ENCODE measurements at regions not wholly inside any gene's neighbourhood (a gene's known extent, or its start where the extent isn't known, plus 50 kb on each side); places are given as distances from the start of the nearest gene placed in this dataset.
"Not testable (repeated sequence)": the region's sequence is repeated elsewhere in the genome, so short reads cannot be mapped to it uniquely, and the experiment has no call there.

DNA sequence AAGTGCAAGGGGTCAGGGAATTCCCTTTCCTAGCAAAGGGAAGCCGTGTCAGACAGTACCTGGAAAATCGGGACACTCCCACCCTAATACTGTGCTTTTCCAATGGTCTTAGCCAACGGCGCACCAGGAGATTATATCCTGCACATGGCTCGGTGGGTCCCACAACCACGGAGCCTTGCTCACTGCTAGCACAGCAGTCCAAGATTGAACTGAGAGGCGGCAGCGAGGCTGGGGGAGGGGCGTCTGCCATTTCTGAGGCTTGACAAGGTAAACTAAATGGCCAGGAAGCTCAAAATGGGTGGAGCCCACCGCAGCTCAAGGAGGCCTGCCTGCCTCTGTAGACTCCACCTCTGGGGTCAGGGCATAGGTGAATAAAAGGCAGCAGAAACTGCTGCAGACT is 76.5 kb upstream of the LINC00632 start:
- H3K4me3 ChIP-seq; H3K9me3 ChIP-seq; H3K36me3 ChIP-seq (replicated peaks); H3K4me1 ChIP-seq; DNase-seq (ENCODE audit: low spot score in 2 of 2); H3K27me3 ChIP-seq (ENCODE audit: low read depth); in situ Hi-C loops (cut with MboI; ENCODE audit: low sequenced_read_pairs): not testable (repeated sequence)

- H3K9me3 ChIP-seq, result no peaks in the 10 kb centered on the region
- H3K27me3 ChIP-seq (ENCODE audit: low read depth), result 0 out of 2 replicates have a peak, but pooled peaks cover 2% of the 10 kb centered on the region
- H3K4me1 ChIP-seq, result peaks cover 3% of the 10 kb centered on the region; the same call in 1 of the 2 replicates
- no peaks in the 10 kb centered on the region for H3K36me3 ChIP-seq (replicated peaks)
- in situ Hi-C loops (cut with MboI; ENCODE audit: low sequenced_read_pairs), result no loop called here
- DNase-seq (ENCODE audit: low spot score in 2 of 2), result peak; percentile 30 to 53
- H3K4me3 ChIP-seq, result no peak overlapping the region
These were observed 101.4 kb upstream of the LINC00632 start for GRCh38 chrX:140608111-140608510.

DNA sequence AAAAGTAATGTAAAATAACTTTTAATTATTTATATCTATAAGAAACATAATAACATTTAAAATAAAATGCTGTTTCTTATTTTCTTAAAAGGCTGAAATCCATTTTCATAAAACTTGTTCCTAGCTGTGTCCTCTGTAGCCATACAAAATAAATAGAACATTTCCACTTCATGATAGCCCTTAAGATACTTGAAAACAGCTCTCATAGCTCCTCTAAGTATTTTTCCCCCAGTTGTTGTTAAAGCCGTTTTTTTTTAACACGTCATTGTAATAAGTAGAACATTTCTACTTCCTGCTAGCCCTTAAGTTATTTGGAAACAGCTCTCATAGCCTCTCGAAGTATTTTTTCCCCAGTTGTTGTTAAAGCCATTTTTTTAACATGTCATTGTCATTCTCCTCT is 97.3 kb upstream of the SOX3 start:
- H3K36me3 ChIP-seq (replicated peaks), result no peaks in the 10 kb centered on the region
- in situ Hi-C loops (cut with MboI; ENCODE audit: low sequenced_read_pairs), result no loop called here
- H3K27me3 ChIP-seq (ENCODE audit: low read depth), result 0 out of 2 replicates have a peak, but pooled peaks cover 2% of the 10 kb centered on the region
- H3K9me3 ChIP-seq, result no peaks in the 10 kb centered on the region
- no peak for DNase-seq (ENCODE audit: low spot score in 2 of 2)
- no peak overlapping the region for H3K4me3 ChIP-seq
- no peaks in the 10 kb centered on the region for H3K4me1 ChIP-seq

- H3K36me3 ChIP-seq (replicated peaks), result no peaks in the 10 kb centered on the region
- no peak for DNase-seq (ENCODE audit: low spot score in 2 of 2)
- in situ Hi-C loops (cut with MboI; ENCODE audit: low sequenced_read_pairs), result no loop called here
- no peaks in the 10 kb centered on the region for H3K9me3 ChIP-seq
- H3K4me1 ChIP-seq, result no peaks in the 10 kb centered on the region
- H3K27me3 ChIP-seq (ENCODE audit: low read depth), result 0 out of 2 replicates have a peak, but pooled peaks cover 2% of the 10 kb centered on the region
- H3K4me3 ChIP-seq, result no peak overlapping the region
These were observed 95.0 kb upstream of the SOX3 start for GRCh38 chrX:140599851-140600250.

- H3K27me3 ChIP-seq (ENCODE audit: low read depth), result no peaks in the 10 kb centered on the region
- no peaks in the 10 kb centered on the region for H3K9me3 ChIP-seq
- DNase-seq (ENCODE audit: low spot score in 2 of 2), result no peak
- H3K36me3 ChIP-seq (replicated peaks), result no peaks in the 10 kb centered on the region
- no peaks in the 10 kb centered on the region for H3K4me1 ChIP-seq
- in situ Hi-C loops (cut with MboI; ENCODE audit: low sequenced_read_pairs), result no loop called here
- no peak overlapping the region for H3K4me3 ChIP-seq
These were observed 84.8 kb upstream of the SOX3 start for GRCh38 chrX:140589657-140590056.

- H3K9me3 ChIP-seq, result no peaks in the 10 kb centered on the region
- H3K4me1 ChIP-seq, result no peaks in the 10 kb centered on the region
- in situ Hi-C loops (cut with MboI; ENCODE audit: low sequenced_read_pairs), result no loop called here
- H3K36me3 ChIP-seq (replicated peaks), result no peaks in the 10 kb centered on the region
- DNase-seq (ENCODE audit: low spot score in 2 of 2), result no peak
- no peaks in the 10 kb centered on the region for H3K27me3 ChIP-seq (ENCODE audit: low read depth)
- no peak overlapping the region for H3K4me3 ChIP-seq
These were observed 82.1 kb upstream of the SOX3 start for GRCh38 chrX:140586951-140587350.

GRCh38 chrX:140580478-140580877 is 75.6 kb upstream of the SOX3 start:
- no peaks in the 10 kb centered on the region for H3K4me1 ChIP-seq
- in situ Hi-C loops (cut with MboI; ENCODE audit: low sequenced_read_pairs), result no loop called here
- no peaks in the 10 kb centered on the region for H3K36me3 ChIP-seq (replicated peaks)
- H3K27me3 ChIP-seq (ENCODE audit: low read depth), result no peaks in the 10 kb centered on the region
- H3K9me3 ChIP-seq, result no peaks in the 10 kb centered on the region
- no peak for DNase-seq (ENCODE audit: low spot score in 2 of 2)
- no peak overlapping the region for H3K4me3 ChIP-seq

- DNase-seq (ENCODE audit: low spot score in 2 of 2), result peak; percentile 76 to 78
- Histone ChIP-seq H3K9me3 (no peaks in the 10 kb centered on the region), H3K36me3 (replicated peaks) (no peaks in the 10 kb centered on the region), H3K4me1 (no peaks in the 10 kb centered on the region), H3K4me3 (no peak overlapping the region), H3K27me3 (ENCODE audit: low read depth) (no peaks in the 10 kb centered on the region)
- in situ Hi-C loops (cut with MboI; ENCODE audit: low sequenced_read_pairs), result no loop called here
These were observed 67.9 kb upstream of the SOX3 start for GRCh38 chrX:140572724-140573123.

DNA sequence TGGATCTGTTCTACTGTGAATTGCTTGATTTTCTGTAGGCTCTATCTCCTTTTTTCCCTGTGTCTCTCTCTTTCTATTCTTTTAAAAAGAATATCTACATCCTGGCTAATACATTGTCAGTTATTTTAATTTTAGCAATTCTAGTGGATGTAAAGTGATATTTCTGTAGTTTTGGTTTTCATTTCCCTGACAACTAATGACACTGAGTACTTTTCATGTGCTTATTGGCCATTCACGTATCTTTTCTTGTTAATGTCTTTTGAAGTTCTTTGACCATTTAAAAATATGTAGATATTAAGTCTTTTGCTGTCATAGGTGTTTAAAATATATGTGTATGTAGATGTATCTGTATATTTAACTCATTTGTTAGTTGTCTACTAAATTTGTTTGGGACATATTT is 59.0 kb upstream of the SOX3 start:
- no peaks in the 10 kb centered on the region for H3K36me3 ChIP-seq (replicated peaks)
- no peak for DNase-seq (ENCODE audit: low spot score in 2 of 2)
- in situ Hi-C loops (cut with MboI; ENCODE audit: low sequenced_read_pairs), result no loop called here
- no peaks in the 10 kb centered on the region for H3K4me1 ChIP-seq
- no peaks in the 10 kb centered on the region for H3K27me3 ChIP-seq (ENCODE audit: low read depth)
- H3K4me3 ChIP-seq, result no peak overlapping the region
- no peaks in the 10 kb centered on the region for H3K9me3 ChIP-seq
